ENCODE measurements at regions not wholly inside any gene's neighbourhood (a gene's known extent, or its start where the extent isn't known, plus 50 kb on each side); places are given as distances from the start of the nearest gene placed in this dataset.

DNA sequence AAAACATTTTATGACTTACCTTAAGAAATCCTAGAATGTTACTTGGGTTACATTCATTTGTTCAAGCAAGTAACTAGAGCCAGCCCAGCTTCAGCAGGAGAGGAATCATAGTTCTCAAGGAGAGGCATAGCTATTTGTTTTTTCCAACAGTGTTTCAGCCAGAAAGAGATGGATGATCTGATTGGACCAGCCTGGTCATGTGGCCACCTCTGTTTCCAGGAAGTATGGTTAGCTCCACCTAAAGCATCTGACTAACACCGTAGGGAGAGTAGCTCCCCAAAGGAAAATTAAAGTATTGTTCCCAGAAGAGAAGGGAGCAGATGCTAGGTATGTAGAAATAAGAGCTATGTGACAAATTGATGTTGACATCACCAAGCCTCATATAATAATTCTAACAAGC lies 417.1 kb downstream of the TAFA4 start:
- TF ChIP-seq, protein P1, sequence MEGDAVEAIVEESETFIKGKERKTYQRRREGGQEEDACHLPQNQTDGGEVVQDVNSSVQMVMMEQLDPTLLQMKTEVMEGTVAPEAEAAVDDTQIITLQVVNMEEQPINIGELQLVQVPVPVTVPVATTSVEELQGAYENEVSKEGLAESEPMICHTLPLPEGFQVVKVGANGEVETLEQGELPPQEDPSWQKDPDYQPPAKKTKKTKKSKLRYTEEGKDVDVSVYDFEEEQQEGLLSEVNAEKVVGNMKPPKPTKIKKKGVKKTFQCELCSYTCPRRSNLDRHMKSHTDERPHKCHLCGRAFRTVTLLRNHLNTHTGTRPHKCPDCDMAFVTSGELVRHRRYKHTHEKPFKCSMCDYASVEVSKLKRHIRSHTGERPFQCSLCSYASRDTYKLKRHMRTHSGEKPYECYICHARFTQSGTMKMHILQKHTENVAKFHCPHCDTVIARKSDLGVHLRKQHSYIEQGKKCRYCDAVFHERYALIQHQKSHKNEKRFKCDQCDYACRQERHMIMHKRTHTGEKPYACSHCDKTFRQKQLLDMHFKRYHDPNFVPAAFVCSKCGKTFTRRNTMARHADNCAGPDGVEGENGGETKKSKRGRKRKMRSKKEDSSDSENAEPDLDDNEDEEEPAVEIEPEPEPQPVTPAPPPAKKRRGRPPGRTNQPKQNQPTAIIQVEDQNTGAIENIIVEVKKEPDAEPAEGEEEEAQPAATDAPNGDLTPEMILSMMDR (IDR thresholded peaks at IDR 0.05; ENCODE audit: borderline replicate concordance, extremely low read depth, low read length, poor library complexity, severe bottlenecking): no peak
- no peak for TF ChIP-seq EZH2 (IDR thresholded peaks at IDR 0.05; ENCODE audit: borderline replicate concordance, low read depth, low read length, severe bottlenecking)

Data from DND-41 (cell line).